K562 (cell line): ENCODE measurements at regions not wholly inside any gene's neighbourhood (a gene's known extent, or its start where the extent isn't known, plus 50 kb on each side); places are given as distances from the start of the nearest gene placed in this dataset.

Experiments
- ELF2 ChIP-seq: fragments of 250-450 bp; sonication (Bioruptor Pico); IDR thresholded peaks from 2 replicates; pipeline ENCODE4 v1.5.0; 2021; ENCODE audit warnings: mild to moderate bottlenecking
- EP300 ChIP-seq: IDR thresholded peaks from 2 replicates; pipeline ENCODE4 v1.6.1; 2012; ENCODE audit warnings: low read length, improper control_type of control experiment
- MAFF ChIP-seq: IDR thresholded peaks from 2 replicates; pipeline ENCODE4 v1.6.1; 2012; ENCODE audit warnings: low read length, improper control_type of control experiment
- NFXL1 ChIP-seq: fragments of 450-650 bp; formaldehyde crosslinking; IDR thresholded peaks from 2 replicates; pipeline ENCODE4 v1.4.0; 2021; ENCODE audit warnings: mild to moderate bottlenecking
- PCBP1 ChIP-seq: fragments of 200-400 bp; formaldehyde crosslinking; IDR thresholded peaks from 2 replicates; pipeline ENCODE4 v1.6.1; 2018; ENCODE audit warnings: mild to moderate bottlenecking, low read depth, low read length; ENCODE audit not compliant: poor library complexity, severe bottlenecking
- SIN3A ChIP-seq, 2 experiments: fragments of 150-350 bp in 1 of 2; IDR thresholded peaks; 2 replicates each; pipeline ENCODE4 v1.6.1; 2011 to 2016; ENCODE audit warnings: borderline replicate concordance in 2 of 2, low read depth in 2 of 2, low read length in 2 of 2, mild to moderate bottlenecking in 2 of 2, moderate library complexity in 2 of 2; ENCODE audit not compliant: control insufficient read depth in 1 of 2
- STAG1 ChIP-seq: sonication (generic); formaldehyde crosslinking; IDR thresholded peaks from 2 replicates; pipeline ENCODE4 v1.5.0; 2020; ENCODE audit warnings: missing genetic modification reagents, borderline replicate concordance
- ZC3H11A ChIP-seq: IDR thresholded peaks from 2 replicates; pipeline ENCODE4 v1.6.1; 2012; ENCODE audit warnings: low read depth, low read length, improper control_type of control experiment
- TF ChIP-seq, protein P1 (sequence below): fragments of 450-650 bp; IDR thresholded peaks from 2 replicates; pipeline ENCODE4 v1.7.0; 2016; ENCODE audit warnings: borderline replicate concordance
- TF ChIP-seq, protein P2 (sequence below), 3 experiments: IDR thresholded peaks in 2 of 3; conservative IDR thresholded peaks in 1 of 3; 2 replicates each; pipeline ENCODE4 v1.5.1; 2011 to 2012; ENCODE audit warnings: low read length in 3 of 3, mild to moderate bottlenecking in 3 of 3, control low read depth in 2 of 3, improper control_type of control experiment in 1 of 3, inconsistent platforms in 1 of 3, low read depth in 1 of 3, mixed read lengths in 1 of 3, moderate library complexity in 1 of 3; ENCODE audit not compliant: insufficient read depth in 2 of 3
- TF ChIP-seq, protein P3 (sequence below): sonication (generic); formaldehyde crosslinking; IDR thresholded peaks from 2 replicates; pipeline ENCODE4 v1.8.1; 2022; ENCODE audit warnings: missing genetic modification reagents

DNA sequence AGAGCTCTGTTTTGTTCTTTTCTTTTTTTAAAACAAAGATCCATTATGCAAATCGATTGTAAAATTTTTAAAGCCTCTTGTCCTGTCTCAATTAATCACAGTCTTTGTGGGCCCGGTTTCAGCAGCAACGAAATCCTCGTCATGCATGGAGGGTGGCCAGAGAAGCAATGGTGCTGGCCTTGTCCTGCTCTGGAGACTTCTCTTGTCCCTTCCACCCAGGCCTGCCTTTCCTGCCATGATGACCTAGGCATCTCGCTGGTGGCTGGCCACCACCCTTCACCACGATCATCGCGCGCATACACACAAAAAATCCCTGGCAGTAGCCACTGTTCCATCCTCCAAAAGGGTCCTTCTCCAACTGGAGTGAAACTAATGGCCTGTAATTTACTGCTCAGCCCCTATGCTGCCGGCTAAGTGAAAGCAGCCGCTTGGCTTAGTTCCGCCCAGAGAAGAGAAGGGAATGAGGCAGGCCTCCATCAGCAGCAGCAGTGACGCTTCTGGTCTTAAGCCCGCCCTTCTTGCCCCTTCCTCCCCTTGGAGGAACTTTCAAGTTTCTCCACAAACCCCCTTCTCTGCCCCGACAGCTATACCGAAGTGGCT, 309.5 kb downstream of the NPHP4 start:
- no peak for TF ChIP-seq ZC3H11A
- TF ChIP-seq MAFF, result no peak
- TF ChIP-seq PCBP1, result no peak
- TF ChIP-seq ELF2 (CRISPR knock-in tag), result no peak
- no peak for TF ChIP-seq STAG1
- TF ChIP-seq NFXL1 (CRISPR knock-in tag), result no peak
- TF ChIP-seq, protein P1, sequence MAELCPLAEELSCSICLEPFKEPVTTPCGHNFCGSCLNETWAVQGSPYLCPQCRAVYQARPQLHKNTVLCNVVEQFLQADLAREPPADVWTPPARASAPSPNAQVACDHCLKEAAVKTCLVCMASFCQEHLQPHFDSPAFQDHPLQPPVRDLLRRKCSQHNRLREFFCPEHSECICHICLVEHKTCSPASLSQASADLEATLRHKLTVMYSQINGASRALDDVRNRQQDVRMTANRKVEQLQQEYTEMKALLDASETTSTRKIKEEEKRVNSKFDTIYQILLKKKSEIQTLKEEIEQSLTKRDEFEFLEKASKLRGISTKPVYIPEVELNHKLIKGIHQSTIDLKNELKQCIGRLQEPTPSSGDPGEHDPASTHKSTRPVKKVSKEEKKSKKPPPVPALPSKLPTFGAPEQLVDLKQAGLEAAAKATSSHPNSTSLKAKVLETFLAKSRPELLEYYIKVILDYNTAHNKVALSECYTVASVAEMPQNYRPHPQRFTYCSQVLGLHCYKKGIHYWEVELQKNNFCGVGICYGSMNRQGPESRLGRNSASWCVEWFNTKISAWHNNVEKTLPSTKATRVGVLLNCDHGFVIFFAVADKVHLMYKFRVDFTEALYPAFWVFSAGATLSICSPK, result no peak
- TF ChIP-seq, protein P2, sequence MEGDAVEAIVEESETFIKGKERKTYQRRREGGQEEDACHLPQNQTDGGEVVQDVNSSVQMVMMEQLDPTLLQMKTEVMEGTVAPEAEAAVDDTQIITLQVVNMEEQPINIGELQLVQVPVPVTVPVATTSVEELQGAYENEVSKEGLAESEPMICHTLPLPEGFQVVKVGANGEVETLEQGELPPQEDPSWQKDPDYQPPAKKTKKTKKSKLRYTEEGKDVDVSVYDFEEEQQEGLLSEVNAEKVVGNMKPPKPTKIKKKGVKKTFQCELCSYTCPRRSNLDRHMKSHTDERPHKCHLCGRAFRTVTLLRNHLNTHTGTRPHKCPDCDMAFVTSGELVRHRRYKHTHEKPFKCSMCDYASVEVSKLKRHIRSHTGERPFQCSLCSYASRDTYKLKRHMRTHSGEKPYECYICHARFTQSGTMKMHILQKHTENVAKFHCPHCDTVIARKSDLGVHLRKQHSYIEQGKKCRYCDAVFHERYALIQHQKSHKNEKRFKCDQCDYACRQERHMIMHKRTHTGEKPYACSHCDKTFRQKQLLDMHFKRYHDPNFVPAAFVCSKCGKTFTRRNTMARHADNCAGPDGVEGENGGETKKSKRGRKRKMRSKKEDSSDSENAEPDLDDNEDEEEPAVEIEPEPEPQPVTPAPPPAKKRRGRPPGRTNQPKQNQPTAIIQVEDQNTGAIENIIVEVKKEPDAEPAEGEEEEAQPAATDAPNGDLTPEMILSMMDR (IDR thresholded peaks at IDR 0.05 in 2 of 3, conservative IDR thresholded peaks at IDR 0.05 in 1 of 3; ENCODE audit: insufficient read depth in 2 of 3, low read depth in 1 of 3, low read length in 3 of 3), result no peak
- TF ChIP-seq, protein P3, sequence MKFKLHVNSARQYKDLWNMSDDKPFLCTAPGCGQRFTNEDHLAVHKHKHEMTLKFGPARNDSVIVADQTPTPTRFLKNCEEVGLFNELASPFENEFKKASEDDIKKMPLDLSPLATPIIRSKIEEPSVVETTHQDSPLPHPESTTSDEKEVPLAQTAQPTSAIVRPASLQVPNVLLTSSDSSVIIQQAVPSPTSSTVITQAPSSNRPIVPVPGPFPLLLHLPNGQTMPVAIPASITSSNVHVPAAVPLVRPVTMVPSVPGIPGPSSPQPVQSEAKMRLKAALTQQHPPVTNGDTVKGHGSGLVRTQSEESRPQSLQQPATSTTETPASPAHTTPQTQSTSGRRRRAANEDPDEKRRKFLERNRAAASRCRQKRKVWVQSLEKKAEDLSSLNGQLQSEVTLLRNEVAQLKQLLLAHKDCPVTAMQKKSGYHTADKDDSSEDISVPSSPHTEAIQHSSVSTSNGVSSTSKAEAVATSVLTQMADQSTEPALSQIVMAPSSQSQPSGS, result no peak
- TF ChIP-seq EP300, result no peak
- TF ChIP-seq SIN3A (IDR thresholded peaks at IDR 0.05; ENCODE audit: borderline replicate concordance in 2 of 2, control insufficient read depth in 1 of 2, low read depth in 2 of 2, low read length in 2 of 2), result no peak
